SK-N-SH (cell line): ENCODE measurements at regions not wholly inside any gene's neighbourhood (a gene's known extent, or its start where the extent isn't known, plus 50 kb on each side); places are given as distances from the start of the nearest gene placed in this dataset.

ENCODE experiments used
- CTCF ChIP-seq: fragments of 200-600 bp; sonication (generic); IDR thresholded peaks from 2 replicates; pipeline ENCODE4 v1.6.1; 2017; ENCODE audit warnings: antibody characterized with exemption, mild to moderate bottlenecking, moderate library complexity
- FOXJ3 ChIP-seq: sonication (generic); formaldehyde crosslinking; IDR thresholded peaks from 2 replicates; pipeline ENCODE4 v1.5.1; 2020; ENCODE audit warnings: mild to moderate bottlenecking, missing genetic modification reagents
- MAX ChIP-seq: IDR thresholded peaks from 2 replicates; pipeline ENCODE4 v1.4.0; 2012; ENCODE audit warnings: low read depth
- RFX5 ChIP-seq: IDR thresholded peaks from 2 replicates; pipeline ENCODE4 v1.6.1; 2012; ENCODE audit warnings: mild to moderate bottlenecking, improper control_type of control experiment, low read length
- TF ChIP-seq, protein P1 (sequence below): IDR thresholded peaks from 2 replicates; pipeline ENCODE4 v1.4.0; 2012; ENCODE audit warnings: low read depth, borderline replicate concordance

- TF ChIP-seq, protein P1, sequence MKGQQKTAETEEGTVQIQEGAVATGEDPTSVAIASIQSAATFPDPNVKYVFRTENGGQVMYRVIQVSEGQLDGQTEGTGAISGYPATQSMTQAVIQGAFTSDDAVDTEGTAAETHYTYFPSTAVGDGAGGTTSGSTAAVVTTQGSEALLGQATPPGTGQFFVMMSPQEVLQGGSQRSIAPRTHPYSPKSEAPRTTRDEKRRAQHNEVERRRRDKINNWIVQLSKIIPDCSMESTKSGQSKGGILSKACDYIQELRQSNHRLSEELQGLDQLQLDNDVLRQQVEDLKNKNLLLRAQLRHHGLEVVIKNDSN: no peak
- TF ChIP-seq CTCF (peak; percentile 45), FOXJ3 (CRISPR knock-in tag) (no peak), RFX5 (no peak), MAX (no peak)
Observed at GRCh38 chrX:95823796-95824195, 860.8 kb upstream of the DIAPH2 start.
